Activated CD4-positive, alpha-beta memory T cell treated with anti-CD3 and anti-CD28 coated beads, Interleukin-2, amount 10 ng/mL, durations not matched to agents 7 days and 5 days (primary cell): ENCODE measurements at regions not wholly inside any gene's neighbourhood (a gene's known extent, or its start where the extent isn't known, plus 50 kb on each side); places are given as distances from the start of the nearest gene placed in this dataset.
A peak's percentile ranks its signal among the peaks of the same experiment; 100 is the strongest.
"Not testable (repeated sequence)": the region's sequence is repeated elsewhere in the genome, so short reads cannot be mapped to it uniquely, and the experiment has no call there.

ENCODE experiments used
- CTCF ChIA-PET: fragments of 350-600 bp; sonication (Branson Sonifier 250); formaldehyde crosslinking; loops from one replicate; lab custom pipeline; 2021; ENCODE audit warnings: antibody characterized with exemption, inconsistent platforms; lab: Charles Lee
- POLR2A ChIA-PET: fragments of 350-600 bp; sonication (Branson Sonifier 250); formaldehyde crosslinking; loops from one replicate; lab custom pipeline; 2021; ENCODE audit warnings: antibody characterized with exemption; lab: Charles Lee
- DNase-seq: peaks from one replicate; pipeline ENCODE4 v3.0.0-alpha.2; 2020
- H3K27ac Mint-ChIP-seq: one replicate; pipeline ENCODE4 v1.8.0; 2021; ENCODE audit warnings: mild to moderate bottlenecking, mixed read lengths
- H3K27me3 Mint-ChIP-seq: one replicate; pipeline ENCODE4 v1.8.0; 2021; ENCODE audit warnings: mixed read lengths
- H3K36me3 Mint-ChIP-seq: one replicate; pipeline ENCODE4 v1.8.0; 2021; ENCODE audit warnings: low read depth, mixed read lengths
- H3K4me1 Mint-ChIP-seq: one replicate; pipeline ENCODE4 v1.8.0; 2021; ENCODE audit warnings: mixed read lengths
- H3K4me3 Mint-ChIP-seq: one replicate; pipeline ENCODE4 v1.8.0; 2021; ENCODE audit warnings: mild to moderate bottlenecking, mixed read lengths
- H3K9me3 Mint-ChIP-seq: one replicate; pipeline ENCODE4 v1.8.0; 2021; ENCODE audit warnings: mixed read lengths

GRCh38 chr1:168472223-168472622, 71.6 kb downstream of the XCL2 start:
- no peak overlapping the region for H3K27ac Mint-ChIP-seq
- no peak for DNase-seq
- no peak overlapping the region for H3K4me3 Mint-ChIP-seq
- H3K27me3 Mint-ChIP-seq, result no peaks in the 10 kb centered on the region
- peaks cover 42% of the 10 kb centered on the region for H3K4me1 Mint-ChIP-seq
- ChIA-PET CTCF (no interaction called here), POLR2A (no interaction called here)
- H3K36me3 Mint-ChIP-seq, result peaks cover 27% of the 10 kb centered on the region
- H3K9me3 Mint-ChIP-seq, result peaks cover 22% of the 10 kb centered on the region

GRCh38 chr1:168470901-168471431, 72.8 kb downstream of the XCL2 start:
- H3K27ac Mint-ChIP-seq, result peak overlapping the region; percentile 32
- peaks cover 20% of the 10 kb centered on the region for H3K9me3 Mint-ChIP-seq
- no peak for DNase-seq
- H3K27me3 Mint-ChIP-seq, result no peaks in the 10 kb centered on the region
- H3K4me1 Mint-ChIP-seq, result peaks cover 53% of the 10 kb centered on the region
- no peak overlapping the region for H3K4me3 Mint-ChIP-seq
- POLR2A ChIA-PET, result interaction anchor here (1.0 to 2.7 kb wide), 7 partner anchors 12 to 129 kb away, joined by 3 to 12 read pairs (median 5); no protein-coding TSS in a partner anchor
- CTCF ChIA-PET, result interaction anchor here (1.1 to 3.9 kb wide), 2 partner anchors 128 to 1242 kb away, joined by 3 to 36 read pairs; no protein-coding TSS in a partner anchor
- peaks cover 21% of the 10 kb centered on the region for H3K36me3 Mint-ChIP-seq

- POLR2A ChIA-PET, result interaction anchor here (0.7 to 2.7 kb wide), 9 partner anchors 13 to 128 kb away, joined by 3 to 12 read pairs (median 4); no protein-coding TSS in a partner anchor
- H3K9me3 Mint-ChIP-seq, result peaks cover 16% of the 10 kb centered on the region
Observed at GRCh38 chr1:168469690-168470089, 74.1 kb downstream of the XCL2 start.

GRCh38 chr1:168468822-168469221, 75.0 kb downstream of the XCL2 start:
- Mint-ChIP-seq H3K27me3 (no peaks in the 10 kb centered on the region), H3K36me3 (peaks cover 17% of the 10 kb centered on the region), H3K9me3 (peaks cover 15% of the 10 kb centered on the region), H3K4me3 (no peak overlapping the region), H3K27ac (peak overlapping the region; percentile 9), H3K4me1 (peaks cover 62% of the 10 kb centered on the region)
- CTCF ChIA-PET, result interaction anchor here (0.8 to 3.9 kb wide), 8 partner anchors 15 to 881 kb away, joined by 3 to 36 read pairs (median 4); no protein-coding TSS in a partner anchor
- no peak for DNase-seq
- POLR2A ChIA-PET, result interaction anchor here (0.5 to 3.2 kb wide), 14 partner anchors 16 to 242 kb away, joined by 3 to 12 read pairs (median 4); partner anchors contain the start of gene SFT2D2

More at GRCh38 chr1:168469690-168470089, 74.1 kb downstream of the XCL2 start:
- CTCF ChIA-PET, result interaction anchor here (1.1 to 3.9 kb wide), 5 partner anchors 26 to 1243 kb away, joined by 3 to 36 read pairs (median 4); no protein-coding TSS in a partner anchor
- peak; percentile 72 for DNase-seq
- H3K4me3 Mint-ChIP-seq, result no peak overlapping the region
- peaks cover 62% of the 10 kb centered on the region for H3K4me1 Mint-ChIP-seq
- H3K27ac Mint-ChIP-seq, result peak overlapping the region; percentile 58
- H3K27me3 Mint-ChIP-seq, result no peaks in the 10 kb centered on the region
- peaks cover 19% of the 10 kb centered on the region for H3K36me3 Mint-ChIP-seq

GRCh38 chr1:168468042-168468809, 75.6 kb downstream of the XCL2 start:
- no peak for DNase-seq
- ChIA-PET POLR2A (interaction anchor here (0.6 to 3.2 kb wide), 10 partner anchors 24 to 242 kb away, joined by 3 to 12 read pairs (median 4); partner anchors contain the start of gene SFT2D2), CTCF (interaction anchor here (0.8 to 3.9 kb wide), 10 partner anchors 14 to 882 kb away, joined by 3 to 36 read pairs (median 4); no protein-coding TSS in a partner anchor)
- no peaks in the 10 kb centered on the region for H3K27me3 Mint-ChIP-seq
- H3K36me3 Mint-ChIP-seq, result peaks cover 14% of the 10 kb centered on the region
- peaks cover 62% of the 10 kb centered on the region for H3K4me1 Mint-ChIP-seq
- peak overlapping the region; percentile 82 for H3K27ac Mint-ChIP-seq
- peak overlapping the region; percentile 51 for H3K4me3 Mint-ChIP-seq
- H3K9me3 Mint-ChIP-seq, result peaks cover 12% of the 10 kb centered on the region

- ChIA-PET POLR2A (interaction anchor here (0.8 to 3.2 kb wide), 5 partner anchors 23 to 125 kb away, joined by 3 to 15 read pairs (median 3); no protein-coding TSS in a partner anchor), CTCF (interaction anchor here (1.0 to 3.9 kb wide), 4 partner anchors 23 to 125 kb away, joined by 3 to 36 read pairs (median 8); no protein-coding TSS in a partner anchor)
- DNase-seq, result no peak
- H3K4me1 Mint-ChIP-seq, result peaks cover 62% of the 10 kb centered on the region
- H3K4me3 Mint-ChIP-seq, result peak overlapping the region; percentile 51
- peak overlapping the region; percentile 82 for H3K27ac Mint-ChIP-seq
- H3K9me3 Mint-ChIP-seq, result peaks cover 8% of the 10 kb centered on the region
- H3K27me3 Mint-ChIP-seq, result no peaks in the 10 kb centered on the region
- peaks cover 10% of the 10 kb centered on the region for H3K36me3 Mint-ChIP-seq
Observed at GRCh38 chr1:168467452-168467851, 76.3 kb downstream of the XCL2 start.

- Mint-ChIP-seq H3K4me3 (no peak overlapping the region), H3K27me3 (peaks cover under 1% of the 10 kb centered on the region), H3K4me1 (peaks cover 62% of the 10 kb centered on the region), H3K36me3 (peaks cover 14% of the 10 kb centered on the region), H3K27ac (peak overlapping the region; percentile 82), H3K9me3 (peaks cover 12% of the 10 kb centered on the region)
- POLR2A ChIA-PET, result interaction anchor here (0.8 to 3.2 kb wide), 7 partner anchors 21 to 124 kb away, joined by 3 to 15 read pairs (median 3); no protein-coding TSS in a partner anchor
- DNase-seq, result no peak
- CTCF ChIA-PET, result interaction anchor here (1.0 to 1.8 kb wide), 3 partner anchors 27 to 124 kb away, joined by 3 to 12 read pairs (median 3); no protein-coding TSS in a partner anchor
Observed at GRCh38 chr1:168466714-168467131, 77.1 kb downstream of the XCL2 start.

- ChIA-PET POLR2A (interaction anchor here (1.1 to 3.2 kb wide), 5 partner anchors 20 to 118 kb away, joined by 3 to 15 read pairs (median 3); no protein-coding TSS in a partner anchor), CTCF (interaction anchor here (1.0 to 1.8 kb wide), 4 partner anchors 24 to 124 kb away, joined by 3 to 12 read pairs (median 3); no protein-coding TSS in a partner anchor)
- peaks cover 20% of the 10 kb centered on the region for H3K36me3 Mint-ChIP-seq
- H3K9me3 Mint-ChIP-seq, result peaks cover 17% of the 10 kb centered on the region
- peaks cover 6% of the 10 kb centered on the region for H3K27me3 Mint-ChIP-seq
- H3K4me3 Mint-ChIP-seq, result no peak overlapping the region
- H3K4me1 Mint-ChIP-seq, result peaks cover 62% of the 10 kb centered on the region
- peak; percentile 44 for DNase-seq
- H3K27ac Mint-ChIP-seq, result peak overlapping the region; percentile 82
Observed at GRCh38 chr1:168466092-168466713, 77.6 kb downstream of the XCL2 start.

- H3K36me3 Mint-ChIP-seq, result peaks cover 43% of the 10 kb centered on the region
- H3K4me3 Mint-ChIP-seq, DNase-seq, H3K27ac Mint-ChIP-seq, H3K27me3 Mint-ChIP-seq, POLR2A ChIA-PET: not testable (repeated sequence)
- peaks cover 35% of the 10 kb centered on the region for H3K9me3 Mint-ChIP-seq
- CTCF ChIA-PET, result interaction anchor here (1.3 kb wide), 1 partner anchor 118 kb away, joined by 3 read pairs; no protein-coding TSS in a partner anchor
- H3K4me1 Mint-ChIP-seq, result peaks cover 28% of the 10 kb centered on the region
Observed at GRCh38 chr1:168461108-168461507, 82.7 kb downstream of the XCL2 start.

GRCh38 chr1:168457296-168457695, 86.5 kb downstream of the XCL2 start:
- DNase-seq, H3K27ac Mint-ChIP-seq, H3K27me3 Mint-ChIP-seq, H3K4me3 Mint-ChIP-seq, CTCF ChIA-PET: not testable (repeated sequence)
- peaks cover 24% of the 10 kb centered on the region for H3K4me1 Mint-ChIP-seq
- POLR2A ChIA-PET, result interaction anchor here (1.4 kb wide), 1 partner anchor 10 kb away, joined by 3 read pairs; no protein-coding TSS in a partner anchor
- peaks cover 37% of the 10 kb centered on the region for H3K9me3 Mint-ChIP-seq
- H3K36me3 Mint-ChIP-seq, result peaks cover 40% of the 10 kb centered on the region

GRCh38 chr1:168455764-168456163, 88.0 kb downstream of the XCL2 start:
- peaks cover 3% of the 10 kb centered on the region for H3K27me3 Mint-ChIP-seq
- H3K4me1 Mint-ChIP-seq, result peaks cover 27% of the 10 kb centered on the region
- peaks cover 33% of the 10 kb centered on the region for H3K36me3 Mint-ChIP-seq
- H3K27ac Mint-ChIP-seq, result no peak overlapping the region
- H3K9me3 Mint-ChIP-seq, result peaks cover 29% of the 10 kb centered on the region
- POLR2A ChIA-PET, result no interaction called here
- no peak for DNase-seq
- H3K4me3 Mint-ChIP-seq, result no peak overlapping the region
- CTCF ChIA-PET, result interaction anchor here (1.2 kb wide), 1 partner anchor 10 kb away, joined by 3 read pairs; no protein-coding TSS in a partner anchor
